HPDE6-E6E7 (cell line): ENCODE measurements at regions not wholly inside any gene's neighbourhood (a gene's known extent, or its start where the extent isn't known, plus 50 kb on each side); places are given as distances from the start of the nearest gene placed in this dataset.
A peak's percentile ranks its signal among the peaks of the same experiment; 100 is the strongest.

Experiments
- DNase-seq: peaks from one replicate; pipeline ENCODE4 v3.0.0; 2011; ENCODE audit warnings: missing footprints; ENCODE audit errors: extremely low spot score

GRCh38 chr6:119610265-119610664 lies 260.7 kb upstream of the MAN1A1 start:
- no peak for DNase-seq

DNA sequence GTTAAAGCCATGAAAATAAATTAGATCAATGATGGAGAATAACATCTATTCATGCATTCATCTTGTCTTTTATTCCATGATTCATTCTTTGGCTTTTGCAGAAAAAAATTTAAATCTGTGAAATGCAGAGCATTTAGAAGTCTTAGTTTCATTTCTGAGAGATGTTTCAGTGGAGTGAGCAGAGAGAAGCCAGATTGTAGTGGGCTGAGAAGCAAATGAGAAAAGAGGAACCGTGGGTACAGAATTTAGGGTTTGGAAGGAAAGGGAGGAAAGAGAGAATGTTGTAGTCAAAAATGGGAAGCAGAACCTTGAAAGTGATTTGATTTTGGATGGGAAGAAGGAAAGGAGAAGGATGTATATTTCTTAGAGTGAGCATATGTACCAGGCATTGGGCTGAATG lies 260.3 kb upstream of the MAN1A1 start:
- no peak for DNase-seq

DNA sequence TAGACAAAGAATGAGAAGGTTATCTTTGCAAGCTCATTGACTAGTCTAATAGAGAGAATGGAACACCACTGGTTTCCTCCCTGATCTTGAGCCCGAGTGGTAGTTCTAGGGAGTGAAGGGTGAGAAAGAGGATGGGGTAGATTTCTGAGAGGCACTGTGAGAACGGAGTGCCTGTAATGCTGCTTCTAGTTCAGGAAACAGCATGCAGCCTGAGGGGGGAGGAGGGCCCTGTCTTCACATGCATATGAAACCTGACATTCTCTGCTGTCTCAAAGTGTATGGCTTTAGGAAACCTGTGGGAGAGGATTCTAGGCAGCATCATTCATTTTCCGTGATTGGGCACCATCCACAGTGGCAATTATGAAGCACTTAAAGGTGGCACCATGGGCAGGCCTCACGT lies 259.4 kb upstream of the MAN1A1 start:
- no peak for DNase-seq

GRCh38 chr6:119604124-119604523 lies 254.6 kb upstream of the MAN1A1 start:
- DNase-seq = no peak

- no peak for DNase-seq
Observed at GRCh38 chr6:119603501-119603900, 253.9 kb upstream of the MAN1A1 start.

GRCh38 chr6:119602215-119603178 lies 252.9 kb upstream of the MAN1A1 start:
- peak; percentile 42 for DNase-seq

DNA sequence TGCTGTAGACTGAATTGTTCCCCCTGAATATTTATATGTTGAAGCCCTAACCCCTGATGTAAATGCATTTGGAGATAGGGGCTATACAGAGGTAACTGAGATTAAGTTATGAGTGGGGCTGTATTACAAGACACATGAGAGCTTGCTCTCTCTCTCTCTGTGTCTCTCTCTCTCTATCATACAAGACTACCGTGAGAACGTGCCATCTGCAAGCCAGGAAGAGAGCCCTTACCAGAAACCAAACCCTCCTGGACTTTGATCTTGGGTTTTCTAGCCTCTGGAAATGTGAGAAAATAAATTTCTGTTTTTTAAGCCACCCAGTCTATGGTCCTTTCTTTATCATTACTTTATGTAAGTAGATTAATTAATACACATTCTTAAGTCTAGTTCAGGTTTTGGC lies 249.3 kb upstream of the MAN1A1 start:
- DNase-seq = no peak

GRCh38 chr6:119594907-119595306 lies 245.3 kb upstream of the MAN1A1 start:
- no peak for DNase-seq

DNA sequence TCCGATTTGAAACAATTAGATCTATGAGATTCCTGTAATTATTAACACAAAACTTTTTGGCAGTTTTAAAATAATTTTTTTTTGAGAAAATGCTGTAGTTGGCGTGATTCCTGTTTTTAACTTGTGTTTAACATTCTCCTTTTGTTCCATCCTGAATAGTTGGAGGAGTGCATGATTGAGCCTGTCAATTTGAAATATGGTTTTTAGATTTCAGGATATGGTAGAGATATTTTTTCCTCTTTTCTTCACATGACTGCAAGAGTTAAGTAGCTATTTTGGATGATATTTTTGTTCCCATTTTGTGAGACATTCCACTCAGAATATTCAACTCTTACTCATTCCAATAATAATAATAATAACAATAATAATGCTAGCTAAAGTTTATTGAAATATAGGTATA lies 241.7 kb upstream of the MAN1A1 start:
- no peak for DNase-seq

DNA sequence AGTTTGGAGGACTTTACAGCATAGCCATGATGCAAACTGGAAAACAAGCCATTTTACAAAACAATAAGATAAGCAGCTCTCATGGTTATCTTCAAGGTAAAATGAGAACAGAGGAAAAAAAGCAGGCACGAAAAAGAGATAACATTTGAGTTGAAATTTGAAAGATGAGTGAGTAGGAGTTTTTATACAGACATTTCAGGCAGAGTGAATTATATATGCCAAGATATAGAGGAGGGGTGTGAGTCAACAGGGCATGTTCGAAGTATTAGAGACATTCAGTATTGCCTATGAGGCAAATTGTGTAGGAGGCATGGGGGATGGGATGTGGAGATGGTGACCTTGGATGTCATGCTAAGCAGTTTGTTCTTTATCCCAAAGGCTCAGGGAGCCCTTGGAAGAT lies 240.5 kb upstream of the MAN1A1 start:
- DNase-seq = no peak

DNA sequence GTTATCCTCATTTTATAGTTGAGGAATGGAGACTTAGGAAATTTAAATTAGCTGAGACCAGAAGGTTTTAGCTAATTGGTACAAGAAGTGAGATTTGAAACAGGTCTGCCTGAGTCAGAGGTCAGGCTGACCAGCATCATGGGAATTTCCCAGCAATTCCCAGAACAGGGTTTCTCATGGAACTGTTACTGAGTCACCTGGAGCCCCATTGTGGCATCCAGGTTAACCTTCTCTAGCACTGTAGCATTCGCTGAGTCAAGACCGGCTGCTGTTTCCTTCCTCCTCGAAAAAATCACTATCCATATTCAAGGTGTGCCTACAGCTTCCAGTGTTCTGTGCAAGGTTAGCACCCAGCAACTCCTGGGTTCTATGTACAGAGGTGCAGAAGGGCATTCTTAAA lies 238.0 kb upstream of the MAN1A1 start:
- peak; percentile 49 for DNase-seq

GRCh38 chr6:119586250-119586882 lies 236.8 kb upstream of the MAN1A1 start:
- DNase-seq = no peak

DNA sequence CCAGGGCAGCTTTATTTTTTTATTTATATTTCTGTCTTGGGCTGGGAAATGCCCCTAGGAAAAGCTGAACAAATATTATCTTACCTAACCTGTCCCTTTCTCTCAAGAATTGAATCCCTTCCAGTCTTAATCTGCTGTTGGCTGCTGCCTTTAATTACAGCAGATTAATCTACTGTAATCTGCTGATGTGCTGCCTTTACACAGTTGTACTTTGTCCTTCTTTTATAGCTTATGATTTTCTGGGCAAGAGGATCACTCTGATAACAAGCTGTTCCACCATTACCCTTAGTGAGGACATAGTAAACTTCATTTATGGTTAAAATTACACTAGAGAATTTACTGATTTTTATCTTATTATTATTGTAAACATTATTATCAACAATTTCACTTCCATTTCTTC lies 234.5 kb upstream of the MAN1A1 start:
- DNase-seq = no peak

DNA sequence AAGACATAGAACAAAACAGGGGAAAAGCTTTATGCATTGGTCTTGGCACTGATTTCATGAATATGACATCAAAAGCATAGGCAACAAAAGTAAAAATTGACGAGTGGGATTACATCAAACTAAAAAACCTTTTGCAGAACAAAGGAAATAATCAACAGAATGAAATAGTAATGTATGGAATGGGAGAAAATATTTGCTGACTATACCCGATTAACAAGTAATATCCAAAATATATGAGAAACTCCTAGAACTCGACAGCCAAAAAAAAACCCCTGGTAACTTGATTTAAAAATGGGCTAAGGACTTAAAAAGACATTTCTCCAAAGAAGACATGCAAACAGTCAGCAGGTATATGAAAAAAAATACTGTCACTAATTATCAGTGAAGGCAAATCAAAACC lies 231.7 kb upstream of the MAN1A1 start:
- DNase-seq = no peak

DNA sequence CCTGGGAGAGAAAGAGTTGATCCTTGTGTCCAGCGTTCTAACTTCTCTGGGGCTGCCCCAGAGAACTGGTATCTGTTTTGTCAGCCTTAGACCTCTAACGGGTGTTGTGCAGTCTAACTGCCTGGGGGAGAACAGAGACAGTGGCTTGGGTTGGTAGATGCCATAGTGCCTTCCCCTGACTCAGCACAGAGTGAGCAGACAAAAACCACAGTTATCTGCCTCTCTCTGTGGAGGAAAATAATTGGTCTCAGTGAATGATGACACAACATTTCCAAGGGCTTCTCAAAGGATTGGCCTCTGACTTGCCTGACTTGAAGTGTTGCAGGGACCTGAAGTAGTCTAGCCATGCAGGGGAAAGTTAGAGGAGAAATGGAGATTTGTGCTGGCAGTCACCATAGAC lies 226.2 kb upstream of the MAN1A1 start:
- no peak for DNase-seq

DNA sequence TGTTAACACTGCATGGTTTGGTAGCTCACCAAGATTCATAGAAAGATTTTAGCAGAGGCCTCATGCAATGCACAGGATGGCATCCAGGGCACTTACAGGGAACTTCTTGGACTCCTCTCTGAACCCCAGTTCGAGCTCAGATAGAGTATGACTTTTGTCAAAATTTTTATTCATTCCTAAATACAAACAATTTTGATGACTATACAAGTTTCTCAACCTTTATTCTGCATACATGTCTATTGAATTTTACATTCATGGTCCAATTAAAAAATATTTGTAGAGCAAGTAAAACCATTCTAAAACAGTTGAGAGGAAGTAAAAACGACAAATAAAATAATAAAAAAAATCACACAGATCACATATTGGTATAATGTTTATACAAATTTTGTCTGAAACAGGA lies 219.0 kb upstream of the MAN1A1 start:
- DNase-seq = no peak

- DNase-seq = no peak
Observed at GRCh38 chr6:119566546-119567260, 217.1 kb upstream of the MAN1A1 start.

DNA sequence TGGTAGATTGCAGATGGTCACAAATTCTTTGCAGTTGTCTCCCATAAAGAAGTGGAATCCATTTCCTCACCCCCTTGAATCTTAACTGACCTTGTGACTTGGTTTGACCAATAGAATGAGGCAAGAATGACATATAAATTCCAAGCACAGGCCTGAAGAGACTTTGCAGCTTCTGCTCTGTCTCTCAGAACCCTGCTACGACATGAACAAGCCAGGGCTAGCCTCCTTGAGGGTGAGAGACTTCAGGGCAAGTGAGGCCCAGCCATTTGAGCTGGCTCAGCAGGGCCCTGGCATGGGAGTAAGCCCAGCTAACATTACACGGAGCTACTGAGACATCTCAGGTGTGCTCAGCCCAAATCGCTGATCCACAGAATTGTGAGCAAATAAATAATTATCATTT lies 216.3 kb upstream of the MAN1A1 start:
- DNase-seq = no peak

- no peak for DNase-seq
Observed at GRCh38 chr6:119562168-119562567, 212.6 kb upstream of the MAN1A1 start.

DNA sequence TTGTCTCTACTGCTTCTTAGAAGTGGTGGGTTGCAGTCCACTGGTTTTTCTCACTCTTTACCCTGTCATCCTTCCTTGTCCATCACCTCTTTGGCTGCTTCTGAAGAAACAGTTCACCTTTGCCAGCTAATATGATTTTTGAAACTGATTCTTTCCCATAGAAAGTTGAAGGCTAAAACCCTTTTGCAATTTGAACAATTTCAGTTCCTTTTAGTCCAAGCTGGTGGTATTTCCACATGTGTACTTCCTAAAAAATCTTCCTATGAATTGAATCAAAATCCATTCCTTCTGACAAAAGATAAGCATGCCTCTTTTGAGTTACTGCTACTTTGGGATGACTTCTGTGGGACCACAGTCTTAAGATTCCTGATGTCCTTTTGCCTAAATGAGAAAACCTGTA lies 210.0 kb upstream of the MAN1A1 start:
- no peak for DNase-seq

- DNase-seq = no peak
Observed at GRCh38 chr6:119557239-119557638, 207.7 kb upstream of the MAN1A1 start.

DNA sequence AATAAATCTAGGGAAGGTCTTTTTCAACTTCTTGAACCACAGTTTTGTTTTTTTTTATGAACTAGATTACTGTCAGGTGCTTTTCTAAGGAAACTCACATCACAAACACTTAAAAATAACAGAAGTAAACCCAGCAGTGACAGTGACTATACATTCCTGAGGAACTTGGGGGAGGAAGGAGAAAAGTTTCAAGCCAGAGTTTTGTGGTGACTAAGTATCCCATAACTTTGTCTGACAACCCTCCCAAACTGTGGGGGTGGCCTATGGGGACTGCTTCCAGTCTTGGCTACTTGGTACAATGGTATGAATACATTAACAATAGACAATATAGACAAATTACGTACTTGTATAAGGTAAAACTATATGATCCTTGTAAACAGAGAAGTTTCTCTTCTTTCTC lies 202.5 kb upstream of the MAN1A1 start:
- no peak for DNase-seq

DNA sequence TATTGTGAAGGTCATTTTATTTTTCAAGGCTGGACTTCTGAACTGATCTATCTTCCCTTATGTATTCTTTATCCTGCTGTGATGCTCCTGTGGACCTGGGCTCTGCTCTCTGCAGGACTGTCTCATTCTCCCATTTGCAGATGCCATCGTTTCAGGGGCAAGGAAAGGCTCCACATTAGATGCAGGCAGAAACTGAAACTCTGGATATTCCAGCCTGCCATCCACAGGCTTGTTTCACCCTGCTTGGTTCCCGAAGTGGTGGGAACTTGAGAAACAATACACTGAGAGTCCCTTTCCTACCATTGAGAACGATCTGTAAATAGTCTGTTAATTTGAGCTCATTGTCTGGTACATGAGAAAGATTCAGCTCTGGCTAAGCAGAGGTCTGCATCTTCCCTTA lies 197.5 kb upstream of the MAN1A1 start:
- no peak for DNase-seq
